HG03108 (cell line): ENCODE measurements at regions not wholly inside any gene's neighbourhood (a gene's known extent, or its start where the extent isn't known, plus 50 kb on each side); places are given as distances from the start of the nearest gene placed in this dataset.

Experiments used
- ATAC-seq: cut with Tn5 transposase; IDR thresholded peaks from one replicate; pipeline ENCODE4 v1.9.1; 2021; ENCODE audit warnings: moderate library complexity; ENCODE audit not compliant: unreplicated experiment

DNA sequence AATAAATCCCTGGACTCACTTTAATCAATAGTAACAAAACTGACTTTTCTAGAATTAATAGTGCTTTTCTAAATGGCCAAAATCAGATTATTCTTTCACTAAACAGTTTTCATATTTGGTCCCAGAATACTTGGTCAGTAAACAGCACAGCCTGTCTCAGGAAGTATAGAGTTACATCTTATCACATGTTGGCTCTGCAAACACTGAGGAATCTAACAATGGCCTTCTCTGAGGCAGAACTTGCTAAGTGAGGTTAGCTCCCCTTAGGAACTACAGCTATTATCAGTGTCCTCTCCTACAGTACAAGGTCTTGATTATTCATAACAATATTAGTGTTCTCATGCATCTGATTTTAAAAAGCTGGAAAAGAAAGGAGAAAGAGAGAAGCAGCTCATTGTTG lies 1622.8 kb downstream of the HACE1 start:
- no peak for ATAC-seq

GRCh38 chr6:103231181-103231580 lies 1628.5 kb downstream of the HACE1 start:
- ATAC-seq = no peak

- no peak for ATAC-seq
These were observed 1643.9 kb downstream of the HACE1 start for GRCh38 chr6:103215847-103216246.

DNA sequence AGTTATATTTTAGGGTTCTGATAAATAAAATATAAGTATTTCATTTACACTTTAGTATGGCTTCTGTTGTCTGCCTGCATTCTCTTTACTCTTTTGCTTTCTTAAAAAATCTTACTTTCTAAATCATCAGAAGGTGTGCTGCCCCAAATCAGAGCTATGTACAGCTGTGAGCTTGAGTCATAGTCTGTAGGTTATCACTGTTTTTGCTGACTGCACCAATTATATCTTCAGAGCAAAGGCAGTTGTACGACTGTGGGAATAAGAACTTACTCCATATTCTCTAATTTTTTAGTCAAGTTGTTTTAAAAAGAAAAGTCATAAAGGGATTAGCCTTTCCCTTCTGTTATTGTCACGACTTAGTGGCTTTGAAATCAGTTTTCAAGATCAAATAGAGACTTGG lies 1649.0 kb downstream of the HACE1 start:
- ATAC-seq = no peak

DNA sequence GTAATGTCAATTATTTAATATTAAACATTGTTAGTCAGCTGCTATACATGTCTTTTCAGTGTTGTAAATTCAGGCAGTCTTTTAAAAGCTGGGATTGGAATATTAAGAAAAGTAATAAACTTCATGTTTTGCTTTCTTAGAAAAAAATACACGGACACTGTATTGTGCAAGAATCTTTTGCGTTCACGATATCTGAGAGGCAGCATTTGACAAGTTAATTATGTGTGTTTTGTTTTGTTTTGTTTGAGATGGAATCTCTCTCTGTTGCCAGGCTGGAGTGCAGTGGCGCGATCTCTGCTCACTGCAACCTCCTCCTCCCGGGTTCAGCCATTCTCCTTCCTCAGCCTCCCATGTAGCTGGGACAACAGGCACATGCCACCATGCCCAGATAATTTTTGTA lies 1661.3 kb downstream of the HACE1 start:
- no peak for ATAC-seq

DNA sequence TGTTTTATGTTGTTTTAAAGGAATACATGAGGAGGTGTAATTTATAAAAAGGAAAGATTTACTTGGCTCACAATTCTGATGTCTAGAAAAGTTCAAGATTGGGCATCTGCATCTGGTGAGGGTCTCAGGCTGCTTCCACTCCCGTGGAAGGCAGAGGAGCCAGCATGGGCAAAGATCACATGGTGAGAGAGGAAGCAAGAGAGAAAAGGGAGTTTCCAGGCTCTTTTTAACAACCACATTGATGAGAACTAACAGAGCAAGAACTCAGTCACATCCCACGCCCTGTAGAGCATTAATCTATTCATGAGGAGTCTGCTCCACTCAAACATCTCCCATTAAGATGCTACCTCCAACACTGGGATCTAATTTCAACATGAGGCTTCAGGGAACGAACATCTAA lies 1666.3 kb downstream of the HACE1 start:
- no peak for ATAC-seq

GRCh38 chr6:103191391-103192093 lies 1668.2 kb downstream of the HACE1 start:
- ATAC-seq = no peak

DNA sequence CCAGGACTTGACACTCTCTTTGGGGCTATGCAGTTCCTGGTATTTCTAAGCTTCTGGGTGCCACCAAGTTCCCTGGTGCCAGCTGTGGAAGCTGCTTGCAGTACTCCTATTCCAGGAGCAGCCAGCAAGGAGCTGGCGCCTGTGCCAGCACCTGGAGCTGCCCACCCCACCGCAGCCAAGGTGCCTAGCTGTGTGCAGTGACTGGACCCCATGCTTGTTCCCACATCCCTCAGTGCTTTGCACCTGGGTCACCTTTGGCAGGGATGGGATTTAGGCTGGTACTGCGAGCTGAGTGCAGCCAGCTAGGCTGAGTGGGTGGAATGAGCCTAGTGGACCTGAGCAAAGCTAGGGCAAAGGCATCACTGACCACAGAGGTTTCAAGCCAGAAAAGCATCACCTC lies 1674.9 kb downstream of the HACE1 start:
- ATAC-seq = no peak

- no peak for ATAC-seq
These were observed 1675.8 kb downstream of the HACE1 start for GRCh38 chr6:103183831-103184411.

- no peak for ATAC-seq
These were observed 1681.5 kb downstream of the HACE1 start for GRCh38 chr6:103178193-103178592.

DNA sequence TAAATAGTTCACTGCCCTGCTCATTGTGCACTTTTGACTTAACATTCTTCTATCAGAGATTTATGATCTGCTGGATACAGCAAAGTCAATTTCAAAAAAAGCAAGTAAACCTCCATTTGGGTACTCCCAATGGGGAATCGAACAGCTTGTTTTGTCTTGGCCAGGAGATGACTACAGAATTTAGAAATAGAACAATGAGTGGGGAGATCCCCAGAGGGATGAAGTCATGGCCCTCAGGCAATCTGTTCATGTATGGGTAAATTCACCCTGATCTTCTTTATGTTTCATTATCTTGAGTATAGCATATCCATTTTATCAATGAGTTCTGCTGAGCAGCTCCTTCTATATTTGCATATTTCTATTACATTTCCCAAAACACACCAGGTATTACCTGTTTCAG lies 1681.9 kb downstream of the HACE1 start:
- ATAC-seq = no peak

DNA sequence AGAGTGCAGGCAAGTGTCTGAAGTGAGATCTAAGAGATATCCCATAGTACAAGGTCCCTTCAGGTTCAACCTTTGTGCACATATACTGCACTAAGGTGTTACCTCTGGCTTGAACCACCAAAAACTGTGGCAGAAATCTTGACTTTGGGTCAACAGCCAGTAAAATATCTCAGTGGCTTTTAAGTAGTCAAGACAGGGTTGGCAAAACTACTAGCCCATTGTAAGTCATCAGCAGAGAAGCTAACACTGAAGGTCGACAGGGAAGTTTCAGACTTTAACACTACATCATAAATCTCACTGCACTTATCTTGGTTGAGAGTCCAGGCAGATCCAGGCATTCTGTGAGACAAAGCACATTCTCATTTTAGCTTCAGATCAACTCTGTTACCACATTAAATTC lies 1684.7 kb downstream of the HACE1 start:
- no peak for ATAC-seq

DNA sequence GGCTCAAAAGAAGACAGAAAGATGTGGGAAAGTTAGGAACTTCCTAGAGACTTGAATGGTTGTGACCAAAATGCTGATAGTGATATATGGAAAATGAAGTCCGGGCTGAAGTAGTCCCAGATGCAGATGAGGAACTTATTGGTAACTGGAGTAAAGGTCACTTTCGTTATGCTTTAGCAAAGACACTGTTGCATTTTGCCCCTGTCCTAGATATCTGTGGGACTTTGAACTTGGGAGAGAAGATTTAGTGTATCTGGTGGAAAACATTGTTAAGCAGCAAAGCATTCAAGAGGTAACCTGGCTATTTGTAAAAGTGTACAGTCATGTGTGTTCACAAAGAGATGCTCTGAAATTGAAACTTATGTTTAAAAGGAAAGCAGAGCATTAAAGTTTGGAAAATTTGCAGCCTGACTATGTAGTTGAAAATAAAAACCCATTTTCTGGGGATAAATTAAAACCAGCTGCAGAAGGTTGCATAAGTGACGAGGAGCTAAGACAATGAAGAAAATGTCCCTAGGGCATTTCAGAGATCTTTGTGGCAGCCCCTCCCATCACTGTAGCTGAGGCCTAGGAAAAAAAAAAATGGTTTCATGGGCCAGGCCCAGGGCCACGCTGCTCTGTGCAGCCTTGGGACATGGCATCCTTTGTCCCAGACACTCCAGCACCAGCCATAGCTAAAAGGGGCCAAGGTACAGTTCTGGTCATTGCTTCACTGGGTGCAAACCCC lies 1692.2 kb downstream of the HACE1 start:
- ATAC-seq = no peak

- ATAC-seq = no peak
These were observed 1704.7 kb downstream of the HACE1 start for GRCh38 chr6:103154779-103155572.

DNA sequence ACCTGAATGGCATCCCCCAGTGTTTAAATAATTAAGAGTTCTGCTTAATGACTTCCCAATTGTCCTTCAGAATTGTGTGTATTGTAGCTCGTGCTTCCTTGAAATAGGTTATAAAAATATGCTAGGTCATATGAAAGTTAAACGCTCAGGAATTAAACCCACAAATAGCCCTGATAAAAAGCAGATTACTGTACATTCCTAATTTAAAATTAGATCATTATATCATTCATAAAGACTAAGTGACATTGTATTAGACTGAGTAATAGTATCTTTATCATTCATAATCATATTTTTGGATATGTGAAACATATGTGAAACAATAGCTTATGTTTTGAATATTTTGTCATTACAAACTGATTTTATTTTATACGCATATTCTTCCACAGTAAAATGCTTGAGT lies 1706.7 kb downstream of the HACE1 start:
- no peak for ATAC-seq

- no peak for ATAC-seq
These were observed 1716.8 kb downstream of the HACE1 start for GRCh38 chr6:103142902-103143301.

GRCh38 chr6:103140308-103141027 lies 1719.3 kb downstream of the HACE1 start:
- ATAC-seq = no peak

DNA sequence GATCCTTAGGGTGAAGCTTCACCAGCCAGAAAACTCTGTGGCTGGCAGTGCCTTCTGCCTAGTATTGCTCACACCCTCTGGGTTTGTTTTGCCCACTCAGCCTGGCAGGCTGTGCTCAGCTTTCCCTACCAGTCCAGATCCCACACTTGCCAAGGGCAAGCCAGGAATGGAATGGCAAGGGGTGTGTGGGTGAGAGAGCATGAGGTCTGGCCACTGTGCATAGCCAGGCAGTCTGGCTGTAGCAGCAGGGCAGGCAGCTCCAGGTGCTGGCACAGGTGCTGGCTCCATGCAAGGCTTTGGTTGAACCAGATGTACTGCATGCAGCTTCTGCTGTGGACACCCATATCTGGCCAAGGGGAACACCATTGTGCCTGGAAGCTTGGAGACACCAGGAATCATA lies 1720.3 kb downstream of the HACE1 start:
- ATAC-seq = no peak

DNA sequence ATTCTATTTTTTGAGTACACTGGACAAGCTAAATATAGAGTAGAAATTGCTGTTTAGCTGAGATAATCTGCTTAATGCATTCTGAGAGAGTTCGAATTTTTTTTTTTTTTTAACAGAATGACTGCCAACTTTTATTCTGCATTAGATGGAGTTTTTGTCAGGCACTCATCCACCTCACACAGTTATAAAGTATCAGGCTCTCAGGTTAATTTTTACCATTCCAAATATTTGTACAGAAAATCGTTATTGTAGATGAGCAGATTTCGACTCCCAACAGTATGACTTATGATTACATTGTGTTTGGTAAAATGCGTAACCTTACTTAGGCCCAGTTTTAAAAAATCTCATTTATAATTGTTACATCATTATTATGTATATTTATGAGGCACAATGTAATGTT lies 1731.0 kb downstream of the GRIK2 start:
- no peak for ATAC-seq

DNA sequence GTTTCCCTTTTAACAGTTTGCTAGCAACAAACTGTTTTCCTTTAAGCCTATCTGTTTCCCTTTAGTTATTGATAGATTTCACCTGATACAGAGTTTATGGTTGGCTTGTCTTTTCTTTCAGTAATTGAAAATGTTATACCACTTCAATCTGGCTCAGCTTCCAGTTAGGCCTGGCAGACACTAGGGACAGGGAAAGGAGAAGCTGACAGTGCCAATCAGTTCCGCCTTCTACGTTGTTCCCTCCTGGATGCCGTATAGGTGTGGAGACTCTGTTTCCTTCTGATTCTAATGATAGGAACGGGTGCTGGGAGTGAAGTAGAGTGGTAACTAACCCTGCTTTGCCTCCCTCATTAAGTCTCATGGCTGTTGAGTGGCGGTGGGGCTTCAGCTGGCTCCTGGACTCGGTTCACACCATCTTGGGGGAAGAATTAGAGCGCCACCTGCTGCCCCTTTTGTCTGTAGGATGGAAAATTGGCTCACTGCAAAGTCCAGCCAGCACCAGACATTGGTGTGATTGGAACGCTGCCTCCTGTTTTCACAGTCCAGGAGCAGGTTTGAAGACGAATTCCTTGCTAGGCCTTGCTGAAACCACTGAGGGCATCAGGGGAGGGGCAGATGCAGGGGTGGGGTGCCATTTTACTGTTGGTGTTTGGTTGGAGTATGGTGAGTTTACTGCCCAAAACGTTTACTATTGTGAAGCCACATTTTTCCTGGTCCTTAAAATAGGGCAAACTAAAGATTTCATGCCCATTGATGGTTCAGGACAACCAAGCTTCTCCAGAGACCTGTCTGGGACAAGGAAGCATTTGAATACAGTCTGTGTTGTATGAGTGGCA lies 1729.5 kb downstream of the GRIK2 start:
- no peak for ATAC-seq
